DMS114 treated with DMSO at 0.1 percent for 48 hours (cell line): ENCODE measurements at regions not wholly inside any gene's neighbourhood (a gene's known extent, or its start where the extent isn't known, plus 50 kb on each side); places are given as distances from the start of the nearest gene placed in this dataset.

Source experiments
- DNase-seq: peaks from one replicate; lab custom pipeline; 2025; ENCODE audit not compliant: unreplicated experiment; lab: John Stamatoyannopoulos, UW

DNA sequence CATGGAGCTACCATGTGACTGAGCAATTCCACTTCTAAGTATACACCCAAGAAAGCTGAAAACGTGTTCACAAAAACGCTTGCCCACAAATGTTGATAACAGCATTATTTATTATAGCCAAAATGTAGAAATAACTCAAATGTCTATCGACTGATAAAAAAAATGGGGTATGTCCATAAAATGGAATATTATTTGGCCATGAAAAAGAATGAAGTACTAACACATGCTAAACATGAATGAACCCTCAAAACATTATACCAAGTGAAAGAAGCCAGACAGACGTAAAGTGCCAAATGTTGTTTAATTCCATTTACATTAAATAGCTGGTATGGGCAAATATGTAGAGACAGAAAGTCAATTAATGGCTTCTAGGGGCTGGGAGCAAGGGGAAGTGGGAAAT, 184.9 kb upstream of the IRX2 start:
- no peak for DNase-seq

DNA sequence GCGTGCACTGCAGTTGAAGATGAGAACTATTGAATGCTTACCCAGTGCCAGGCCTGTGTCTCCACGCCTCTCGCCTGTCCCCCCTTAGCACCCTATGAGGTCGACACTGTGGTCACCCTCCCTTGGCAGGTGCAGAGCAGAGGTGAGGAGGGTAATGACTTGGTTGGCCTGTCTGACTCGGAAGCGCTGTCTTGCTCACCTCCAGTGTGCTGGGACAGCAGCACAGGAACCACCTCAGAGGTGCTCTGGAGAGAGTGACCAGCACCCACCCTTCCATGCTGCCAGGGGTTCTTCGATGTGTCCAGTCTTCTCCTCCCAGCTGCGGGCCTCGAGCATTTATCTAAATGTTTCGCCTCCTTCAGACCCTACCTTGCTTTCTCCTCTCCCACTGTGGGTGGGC, 178.3 kb upstream of the IRX2 start:
- DNase-seq, result no peak

DNA sequence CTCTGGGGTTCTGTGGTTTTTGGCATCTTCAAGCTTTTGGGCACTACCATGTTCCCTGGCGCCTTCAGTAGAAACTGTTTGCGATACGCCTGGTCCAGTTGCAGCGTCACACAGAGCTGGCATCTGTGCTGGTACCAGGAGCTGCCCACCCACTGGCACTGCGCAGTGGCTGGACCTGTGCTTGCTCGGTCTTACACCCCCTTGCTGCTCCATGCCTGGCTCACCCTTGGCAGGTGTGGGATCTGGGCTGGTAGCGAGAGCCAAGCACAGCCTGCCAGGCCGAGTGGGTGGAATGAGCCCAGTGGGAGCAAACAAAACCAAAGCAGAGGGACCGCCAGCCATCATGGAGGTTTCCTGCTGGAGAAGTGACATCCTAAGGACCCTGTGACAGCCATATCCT, 170.2 kb upstream of the IRX2 start:
- no peak for DNase-seq

DNA sequence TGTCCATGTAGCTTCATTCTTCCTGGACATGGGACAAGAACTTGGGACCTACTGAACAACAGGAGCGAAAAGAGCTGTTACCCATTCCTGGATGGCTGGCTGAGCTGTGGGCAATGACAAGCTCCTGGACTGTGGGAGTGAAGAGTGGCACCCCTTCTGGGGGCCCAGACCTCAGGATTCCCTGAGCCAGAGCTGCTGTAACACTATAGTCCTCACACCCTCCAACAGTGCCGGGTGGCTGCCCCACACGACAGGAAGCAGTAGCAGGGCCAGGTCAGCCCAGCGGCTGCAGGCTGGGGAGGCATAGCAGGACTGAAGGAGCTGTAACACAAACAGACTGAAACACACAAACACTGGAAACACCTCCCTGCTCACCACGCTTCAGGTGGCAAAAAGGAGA, 169.7 kb upstream of the IRX2 start:
- DNase-seq, result no peak

DNA sequence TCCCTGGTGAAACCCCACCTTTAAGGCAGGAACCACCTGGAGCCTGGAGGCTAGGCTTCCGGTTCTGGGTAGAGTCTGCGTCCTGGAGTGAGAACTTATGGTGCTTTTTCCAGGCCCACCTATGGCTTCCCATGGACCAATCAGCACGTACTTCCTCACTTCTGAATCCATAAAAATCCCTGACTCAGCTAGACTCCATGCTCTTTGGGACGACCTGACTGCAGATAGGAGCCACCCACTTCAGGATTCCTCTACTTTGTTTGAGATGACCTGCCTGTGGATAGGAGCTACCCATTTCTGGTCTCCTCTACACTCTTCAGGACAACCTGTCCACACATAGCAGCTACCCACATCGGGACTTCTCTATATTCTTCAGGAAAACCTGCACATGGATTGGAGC, 168.8 kb upstream of the IRX2 start:
- no peak for DNase-seq

DNA sequence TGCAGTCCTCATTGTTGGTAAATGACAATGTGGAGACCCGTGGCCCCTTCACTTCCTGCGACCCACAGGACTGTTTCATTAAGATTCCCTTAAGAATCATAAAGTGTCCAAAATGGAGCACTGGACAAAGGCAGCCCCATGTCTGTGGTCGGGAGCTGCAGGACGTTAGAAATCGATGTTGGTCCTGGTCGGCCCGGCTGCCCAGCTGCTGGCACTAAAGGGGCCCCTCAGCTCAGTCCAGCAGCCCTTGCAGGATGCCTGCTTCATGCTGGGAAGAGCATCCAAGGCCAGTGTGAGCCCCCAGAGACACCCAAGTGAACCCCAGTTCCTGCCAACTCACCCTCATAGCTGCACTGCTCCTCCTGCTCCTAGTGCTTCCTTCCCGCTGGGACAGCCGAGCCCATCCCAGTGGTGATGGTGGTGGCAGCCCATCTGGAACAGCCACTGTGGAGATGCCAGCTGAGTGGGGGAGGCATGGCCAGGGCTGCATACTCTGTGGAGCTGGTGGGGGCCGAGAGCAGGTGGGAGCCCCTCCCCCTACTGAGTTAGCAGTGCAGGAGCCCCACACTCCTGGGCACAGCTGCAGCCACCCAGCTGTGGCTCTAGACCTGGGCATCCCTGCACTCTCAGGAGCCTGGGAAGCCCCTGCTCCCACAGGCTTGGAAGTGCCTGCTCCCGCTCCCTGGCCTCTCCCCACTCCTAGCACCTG, 168.0 kb upstream of the IRX2 start:
- no peak for DNase-seq

DNA sequence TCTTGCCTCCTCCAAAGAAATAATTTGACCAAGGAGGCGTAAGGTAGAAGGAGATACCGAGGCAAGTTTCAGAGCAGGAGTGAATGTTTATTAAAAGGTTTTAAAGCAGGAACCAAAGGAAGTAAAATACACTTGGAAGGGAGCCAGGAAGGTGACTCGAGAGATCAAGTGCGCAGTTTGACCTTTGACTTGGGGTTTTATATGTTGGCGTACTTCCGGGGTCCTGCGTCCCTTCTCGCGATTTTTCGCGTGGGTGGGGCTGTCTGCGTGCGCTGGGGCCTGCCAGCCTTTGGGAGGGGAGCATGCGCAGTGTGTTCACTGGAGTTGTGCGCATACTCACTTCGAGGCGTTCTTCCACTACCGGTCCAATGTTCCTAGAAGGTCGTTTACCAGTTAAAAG, 166.0 kb upstream of the IRX2 start:
- no peak for DNase-seq

DNA sequence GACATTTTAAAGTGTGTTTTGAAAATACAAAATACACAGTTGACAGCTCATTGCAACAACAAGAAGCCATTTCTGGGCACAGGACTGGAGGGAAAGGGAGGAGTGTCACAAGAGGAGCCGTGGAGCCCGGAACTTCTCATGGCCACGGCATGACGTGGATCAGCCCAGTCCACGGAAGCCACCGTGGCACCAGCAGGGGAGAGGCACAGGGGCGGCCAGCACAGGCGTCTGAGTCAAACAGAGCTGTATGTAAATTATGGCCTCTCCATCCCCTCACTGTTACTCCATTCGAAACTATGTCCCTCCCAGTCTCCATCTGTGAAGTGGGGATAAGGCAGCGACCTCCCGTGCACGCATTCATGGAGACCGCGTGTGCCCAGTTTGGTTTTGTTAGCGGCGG, 165.6 kb upstream of the IRX2 start:
- no peak for DNase-seq

DNA sequence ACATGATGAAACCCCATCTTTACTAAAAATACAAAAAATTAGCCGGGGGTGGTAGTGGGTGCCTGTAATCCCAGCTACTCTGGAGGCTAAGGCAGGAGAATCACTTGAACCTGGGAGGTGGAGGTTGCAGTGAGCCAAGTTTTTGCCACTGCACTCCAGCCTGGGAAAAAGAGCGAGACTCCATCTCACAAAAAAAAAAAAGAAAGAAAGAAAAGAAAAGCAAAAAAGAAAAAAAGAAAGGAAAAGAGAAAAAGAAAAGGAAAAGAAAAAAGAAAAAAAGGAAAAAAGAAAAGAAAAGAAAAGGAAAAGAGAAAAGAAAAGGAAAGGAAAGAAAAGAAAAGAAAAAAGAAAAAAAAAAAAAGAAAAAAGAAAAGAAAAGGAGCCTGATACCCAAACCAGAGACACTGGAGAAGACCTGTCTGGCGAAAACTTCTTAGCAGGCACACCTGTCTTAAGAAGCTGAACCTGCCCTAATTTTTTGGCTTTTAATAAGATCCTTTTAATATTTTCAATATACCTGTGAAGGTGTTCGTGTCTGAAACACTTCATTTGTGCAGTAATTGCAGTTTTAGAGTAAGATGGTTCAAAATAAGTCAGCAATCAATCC, 164.7 kb upstream of the IRX2 start:
- no peak for DNase-seq

DNA sequence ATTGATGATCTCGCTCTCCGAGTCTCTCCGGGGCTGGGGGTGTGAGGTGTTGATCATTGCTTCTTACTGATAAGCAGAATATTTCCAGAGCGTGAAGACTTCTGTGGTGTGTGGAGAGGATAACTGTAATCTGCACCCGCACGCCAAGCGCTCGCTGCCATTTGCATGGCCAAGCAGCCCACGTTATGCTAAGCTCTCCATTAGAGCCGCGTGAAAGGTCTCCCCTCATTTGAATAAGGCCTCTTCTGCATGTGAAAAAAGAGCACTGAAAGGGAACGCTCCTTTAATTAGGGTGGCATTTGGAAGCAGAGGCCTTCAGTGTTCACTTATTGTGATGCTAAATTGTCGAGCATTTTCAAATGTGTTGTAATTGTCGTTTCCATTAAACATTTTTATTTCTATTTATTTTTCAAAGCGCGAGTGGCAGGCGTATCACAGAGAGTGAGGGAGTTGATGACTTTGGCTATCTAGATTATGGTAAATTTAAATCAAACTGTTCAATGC, 163.6 kb upstream of the IRX2 start:
- DNase-seq, result no peak

DNA sequence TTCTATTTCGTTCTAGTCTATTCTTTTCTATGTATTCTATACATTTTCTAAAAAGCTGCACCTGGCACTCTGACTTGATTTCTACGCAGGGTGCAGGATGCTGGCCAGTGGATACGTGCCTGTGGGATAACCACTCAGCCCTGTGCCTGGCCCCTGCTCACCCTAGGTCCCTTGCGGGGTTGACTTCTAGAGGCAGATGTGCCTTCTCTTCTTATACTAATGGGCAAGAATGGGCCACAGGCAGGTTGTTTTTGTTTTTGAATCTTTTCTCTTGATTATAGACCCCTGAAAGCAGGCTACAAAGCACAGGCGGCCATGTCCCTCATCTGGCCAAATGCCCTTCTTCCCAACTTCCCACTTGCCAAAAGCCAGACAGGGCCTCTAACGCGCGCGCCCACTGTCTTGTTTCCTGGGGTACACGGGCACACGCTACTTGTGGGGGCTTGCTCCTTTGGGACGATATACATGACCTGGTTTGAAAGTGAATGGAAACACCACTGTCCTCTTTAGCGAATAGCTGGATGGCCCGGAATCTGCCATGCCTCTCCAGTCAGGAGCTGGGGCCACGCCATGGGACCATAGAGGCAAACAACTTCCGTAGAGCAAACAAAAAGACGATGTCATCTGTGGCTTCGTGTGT, 162.7 kb upstream of the IRX2 start:
- no peak for DNase-seq

DNA sequence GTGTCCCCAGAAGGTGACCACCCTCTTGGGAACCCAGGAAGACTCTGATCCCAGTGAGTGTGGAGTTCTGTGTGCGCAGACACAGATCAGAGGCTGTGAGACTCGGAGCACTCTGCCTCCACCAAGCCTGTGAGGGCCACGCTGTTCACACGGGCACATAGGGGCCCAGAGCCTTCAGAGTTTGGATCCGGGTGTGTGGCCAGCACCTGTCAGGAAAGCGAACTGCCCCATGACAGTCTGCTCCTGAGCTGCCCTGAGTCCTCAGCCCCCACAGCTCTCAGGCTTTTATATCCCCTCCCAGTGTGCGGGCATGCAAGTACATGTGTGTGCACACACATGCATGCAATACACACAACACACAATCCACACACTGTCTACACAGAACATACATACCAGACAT, 161.8 kb upstream of the IRX2 start:
- no peak for DNase-seq

DNA sequence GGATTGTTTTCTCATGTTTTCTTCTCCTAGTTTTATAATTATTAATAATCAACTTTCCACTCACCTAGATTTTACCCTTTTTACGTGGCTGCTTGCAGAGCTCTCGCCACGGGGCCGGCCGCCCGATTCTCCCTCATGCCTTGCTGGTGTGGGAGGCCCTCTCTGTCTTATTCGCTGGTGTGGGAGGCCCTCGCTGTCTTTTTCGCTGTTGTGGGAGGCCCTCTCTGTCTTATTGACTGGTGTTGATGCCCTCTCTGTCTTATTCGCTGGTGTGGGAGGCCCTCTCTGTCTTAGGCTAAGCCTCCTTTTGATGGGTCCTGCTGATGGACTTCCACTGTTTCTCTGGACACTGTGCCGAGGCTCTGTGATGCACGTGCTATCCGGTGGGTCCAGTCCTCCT, 161.3 kb upstream of the IRX2 start:
- DNase-seq, result no peak

DNA sequence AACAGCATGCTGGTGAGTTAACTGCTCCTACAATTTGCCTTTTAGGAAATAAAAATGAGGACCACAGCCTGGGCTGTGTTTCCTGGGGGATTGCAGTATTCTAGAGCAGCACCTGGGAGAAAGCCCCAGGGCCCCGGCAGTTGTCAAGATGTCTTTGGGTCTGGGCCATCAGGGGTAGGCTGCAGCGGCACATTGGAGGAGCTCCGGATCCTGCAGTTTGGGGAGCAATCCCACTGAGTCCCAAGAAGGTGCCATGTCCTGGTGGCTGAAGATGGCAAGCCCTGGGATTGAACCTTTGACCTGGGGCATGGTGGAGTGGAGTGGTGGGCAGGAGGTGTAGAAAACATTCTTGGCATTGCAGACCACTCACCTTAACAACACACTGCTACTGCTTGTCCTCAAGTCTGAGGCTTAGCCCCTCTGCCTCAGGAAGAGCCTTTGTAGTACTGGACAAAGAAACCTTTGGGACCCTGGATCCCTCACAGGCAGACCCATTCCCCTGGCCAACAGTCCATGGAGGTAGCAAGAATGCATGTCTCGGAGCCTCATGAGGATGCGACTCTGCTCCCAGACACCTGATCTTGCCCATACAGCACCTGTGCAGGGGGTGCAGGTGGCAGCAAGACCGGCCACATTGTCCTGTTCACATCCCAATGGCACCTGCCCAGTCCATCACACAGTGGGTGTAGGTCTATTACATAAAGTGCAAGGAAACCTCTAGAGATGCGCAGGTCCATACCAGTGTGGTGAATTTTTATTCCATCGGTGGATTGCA, 159.1 kb upstream of the IRX2 start:
- DNase-seq, result no peak

DNA sequence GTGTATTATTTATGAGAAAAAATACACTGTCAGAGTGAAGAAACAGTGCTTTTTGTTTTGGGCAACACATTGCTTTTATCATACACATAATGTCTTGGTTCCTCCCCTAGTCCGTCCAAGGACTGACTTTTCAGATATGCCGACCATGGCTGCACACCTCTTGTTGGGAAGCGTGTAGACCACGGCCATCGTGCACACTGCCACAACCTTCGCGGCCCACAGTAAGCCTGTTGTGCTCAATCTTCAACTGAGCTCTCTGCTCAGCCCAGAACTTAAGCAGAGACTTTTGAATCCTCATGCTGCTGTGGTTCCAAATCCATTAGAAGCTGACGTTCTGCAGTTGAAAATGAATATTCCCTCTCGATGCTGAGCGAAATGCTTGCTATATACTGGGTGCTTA, 157.6 kb upstream of the IRX2 start:
- DNase-seq, result no peak

DNA sequence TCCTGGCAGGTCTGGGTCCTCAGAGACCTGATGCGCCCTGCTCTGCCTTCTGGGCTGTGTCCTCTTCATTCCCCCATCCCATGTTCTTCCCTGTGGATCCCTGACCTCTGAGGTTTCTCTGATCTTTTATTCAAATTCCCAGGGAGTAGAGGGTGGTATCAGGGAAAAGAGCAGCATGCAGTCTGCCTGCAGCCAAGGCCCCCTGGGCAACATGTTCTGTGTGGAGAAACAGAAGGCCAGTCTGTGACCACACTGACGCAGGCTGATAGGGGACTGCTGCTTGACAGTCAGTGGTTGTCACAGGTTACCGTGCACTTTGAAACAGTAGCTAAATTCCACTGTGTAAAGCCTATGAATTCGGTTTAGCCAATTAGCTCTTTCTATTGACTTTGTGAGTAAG, 156.6 kb upstream of the IRX2 start:
- DNase-seq, result no peak

DNA sequence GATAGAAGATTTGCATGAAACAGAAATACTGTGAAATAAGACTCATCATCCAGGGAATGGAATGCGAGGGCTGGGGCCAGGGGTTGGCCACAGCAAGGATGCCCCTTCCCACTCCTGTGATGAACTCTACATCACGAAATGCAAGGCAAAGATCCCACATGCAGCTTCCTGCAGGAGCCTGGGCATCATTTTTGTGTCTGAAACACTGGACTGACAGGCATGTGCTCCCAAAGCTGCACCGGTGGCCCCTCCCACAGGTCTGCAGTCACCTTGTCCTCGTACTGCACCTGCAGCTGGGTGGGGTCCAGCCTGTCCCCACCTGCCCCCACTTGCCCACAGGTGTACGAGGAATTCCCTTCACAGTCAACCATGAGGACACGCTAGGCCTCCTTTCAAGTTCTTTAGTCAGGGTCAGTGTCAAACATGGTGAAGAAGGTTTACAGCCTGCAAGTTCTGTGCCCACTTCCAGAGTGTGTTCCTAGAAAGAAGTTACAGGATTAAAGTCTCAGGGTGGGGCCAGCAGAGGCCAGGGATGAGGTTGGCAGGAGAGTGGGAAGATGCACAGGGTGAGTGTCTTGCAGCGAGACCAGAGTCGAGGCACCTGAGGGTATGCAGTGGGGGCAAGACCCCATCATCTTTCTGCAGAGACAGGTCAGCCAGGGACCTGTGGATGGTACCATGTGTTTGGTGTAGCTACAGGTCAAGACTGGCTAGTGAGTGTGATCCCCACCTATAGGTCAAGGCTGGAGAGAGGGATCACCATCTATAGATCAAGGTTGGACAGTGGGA, 155.0 kb upstream of the IRX2 start:
- no peak for DNase-seq

DNA sequence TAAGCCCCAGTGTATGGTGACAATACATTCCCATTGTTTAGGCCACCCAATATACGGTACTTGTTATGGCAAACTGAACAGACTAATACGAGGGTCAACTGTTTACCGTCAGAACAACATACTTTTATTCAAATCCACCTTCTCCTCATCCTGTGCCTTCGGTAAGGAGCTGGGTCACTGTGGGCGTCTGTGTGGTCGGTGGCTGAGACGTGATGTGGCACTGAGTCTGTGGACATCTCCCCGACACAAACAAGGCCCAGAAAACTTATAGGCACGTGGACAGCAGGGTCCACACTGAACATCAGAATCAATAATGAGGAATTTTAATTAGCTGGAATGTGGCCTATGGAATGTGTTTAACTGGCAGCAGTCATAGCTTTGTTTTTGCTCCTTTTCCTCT, 154.3 kb upstream of the IRX2 start:
- no peak for DNase-seq

DNA sequence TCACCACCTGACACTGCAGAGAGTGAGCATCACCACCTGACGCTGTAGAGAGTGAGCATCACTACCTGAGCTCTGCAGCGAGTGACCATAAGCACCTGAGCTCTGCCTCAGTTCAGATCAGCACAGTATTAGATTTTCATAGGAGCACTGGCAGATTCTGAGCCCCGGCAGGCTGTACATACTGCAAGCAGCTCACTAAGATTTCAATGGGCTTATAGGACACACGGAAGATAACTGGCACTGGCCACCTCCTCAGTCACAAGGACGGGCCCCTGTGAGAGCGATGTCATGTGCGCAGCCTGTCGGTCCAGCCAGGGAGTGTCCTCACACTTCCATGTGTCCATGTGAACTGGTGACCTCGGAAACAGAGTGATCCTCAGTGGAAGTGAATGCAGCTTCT, 153.5 kb upstream of the IRX2 start:
- DNase-seq, result no peak

DNA sequence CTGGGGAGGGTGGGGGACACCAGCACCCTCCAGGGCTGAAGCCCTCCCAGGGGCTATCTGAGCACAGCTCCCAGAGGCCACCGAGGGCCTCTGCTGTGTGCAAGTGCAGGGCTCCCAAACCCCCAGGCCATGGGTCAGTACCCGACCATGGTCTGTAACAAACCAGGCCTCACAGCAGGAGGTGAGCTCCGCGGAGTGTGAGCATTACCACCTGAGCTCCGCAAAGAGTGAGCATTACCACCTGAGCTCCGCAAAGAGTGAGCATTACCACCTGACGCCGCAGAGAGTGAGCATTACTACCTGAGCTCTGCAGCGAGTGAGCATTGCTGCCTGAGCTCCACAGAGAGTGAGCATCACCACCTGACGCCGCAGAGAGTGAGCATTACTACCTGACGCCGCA, 152.9 kb upstream of the IRX2 start:
- DNase-seq, result no peak
